ENCODE measurements at regions not wholly inside any gene's neighbourhood (a gene's known extent, or its start where the extent isn't known, plus 50 kb on each side); places are given as distances from the start of the nearest gene placed in this dataset.

DNA sequence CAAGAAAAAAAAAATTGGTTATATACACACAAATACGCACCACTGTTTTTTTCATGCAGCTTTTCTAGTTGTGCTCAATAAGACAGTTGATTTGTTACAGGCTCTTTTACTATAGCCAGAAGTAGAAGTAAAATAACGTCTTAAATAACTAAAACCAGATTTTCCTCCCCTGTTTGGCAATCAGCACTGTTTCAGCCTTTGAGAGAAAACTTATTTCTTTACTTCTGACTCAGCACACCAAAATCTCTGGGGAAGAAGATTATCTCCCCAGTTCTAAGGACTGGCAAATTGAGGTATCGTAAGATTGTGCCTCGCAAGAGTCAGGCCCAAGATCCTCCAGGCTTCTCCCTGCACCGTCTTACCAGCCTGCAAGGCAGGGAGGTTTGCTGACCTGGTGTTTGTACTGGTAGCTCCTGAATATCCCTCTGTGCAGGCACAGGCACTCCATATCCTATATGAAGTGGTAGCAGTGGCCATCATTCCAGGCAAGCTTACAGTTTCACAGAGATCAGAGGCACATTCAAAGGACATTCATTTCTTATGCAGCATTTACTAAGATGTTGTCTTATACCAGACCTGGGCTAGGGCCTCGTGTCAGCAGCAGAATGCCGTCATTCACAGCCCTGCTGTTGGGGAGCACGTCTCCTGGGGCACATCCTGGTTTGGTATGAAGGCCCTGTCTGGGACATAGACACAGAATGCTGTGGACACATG lies 268.2 kb downstream of the ZNF536 start:
- TF ChIP-seq CTCF (IDR thresholded peaks at IDR 0.05), result no peak
- Mint-ChIP-seq H3K27me3 (ENCODE audit: low read depth, poor library complexity) (peaks cover 13% of the 10 kb centered on the region), H3K4me1 (no peaks in the 10 kb centered on the region), H3K36me3 (ENCODE audit: low read depth) (no peaks in the 10 kb centered on the region), H3K27ac (no peak overlapping the region), H3K9me3 (peaks cover 19% of the 10 kb centered on the region), H3K4me3 (no peak overlapping the region)
- DNase-seq, result no peak

DNA sequence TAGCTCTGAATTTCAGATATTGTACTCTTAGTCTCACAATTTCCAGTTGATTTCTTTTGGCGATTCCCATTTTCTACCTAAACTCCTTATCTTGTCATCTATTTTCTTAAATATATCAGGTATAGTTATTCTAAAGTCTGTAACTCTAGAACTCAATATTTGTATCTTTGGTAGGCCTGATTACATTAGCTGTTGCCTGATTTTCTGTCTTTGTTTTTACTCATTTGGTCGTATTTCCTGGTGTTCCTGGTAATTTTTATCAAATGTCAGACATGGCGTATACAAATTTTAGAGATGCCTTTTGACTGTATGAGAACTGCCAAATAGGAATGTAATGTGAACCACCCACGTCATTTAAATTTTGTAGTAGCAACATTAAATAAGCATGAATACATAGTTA lies 266.7 kb downstream of the ZNF536 start:
- H3K36me3 Mint-ChIP-seq (ENCODE audit: low read depth), result no peaks in the 10 kb centered on the region
- peaks cover 19% of the 10 kb centered on the region for H3K9me3 Mint-ChIP-seq
- no peak for TF ChIP-seq CTCF (IDR thresholded peaks at IDR 0.05)
- H3K4me1 Mint-ChIP-seq, result no peaks in the 10 kb centered on the region
- H3K27ac Mint-ChIP-seq, result no peak overlapping the region
- DNase-seq, result no peak
- H3K4me3 Mint-ChIP-seq, result no peak overlapping the region
- H3K27me3 Mint-ChIP-seq (ENCODE audit: low read depth, poor library complexity), result peaks cover 10% of the 10 kb centered on the region

DNA sequence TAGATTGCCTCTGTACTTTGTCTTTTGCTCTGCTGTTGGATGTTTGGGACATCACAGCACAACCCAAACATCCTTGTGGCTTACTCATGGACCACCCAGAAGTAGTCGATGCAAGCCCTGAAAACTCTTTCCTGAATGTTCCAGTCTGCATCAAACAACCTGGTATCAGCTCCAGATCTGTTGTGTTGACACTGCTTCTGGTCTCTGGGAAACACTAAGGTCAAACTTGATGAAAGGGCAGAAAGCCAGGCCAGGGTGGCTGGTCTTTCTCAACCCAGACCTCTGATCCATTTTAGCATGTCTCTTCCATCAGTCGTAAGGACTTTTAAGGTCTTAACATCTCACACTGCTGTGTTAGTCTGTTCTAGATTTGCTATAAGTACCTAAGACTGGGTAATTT lies 265.7 kb downstream of the ZNF536 start:
- peaks cover 19% of the 10 kb centered on the region for H3K9me3 Mint-ChIP-seq
- no peaks in the 10 kb centered on the region for H3K4me1 Mint-ChIP-seq
- H3K36me3 Mint-ChIP-seq (ENCODE audit: low read depth), result no peaks in the 10 kb centered on the region
- no peak overlapping the region for H3K4me3 Mint-ChIP-seq
- DNase-seq, result no peak
- H3K27me3 Mint-ChIP-seq (ENCODE audit: low read depth, poor library complexity), result peaks cover 7% of the 10 kb centered on the region
- no peak overlapping the region for H3K27ac Mint-ChIP-seq
- no peak for TF ChIP-seq CTCF (IDR thresholded peaks at IDR 0.05)

- no peaks in the 10 kb centered on the region for H3K36me3 Mint-ChIP-seq (ENCODE audit: low read depth)
- no peak overlapping the region for H3K27ac Mint-ChIP-seq
- TF ChIP-seq CTCF (IDR thresholded peaks at IDR 0.05), result no peak
- no peaks in the 10 kb centered on the region for H3K4me1 Mint-ChIP-seq
- DNase-seq, result no peak
- H3K9me3 Mint-ChIP-seq, result peaks cover 19% of the 10 kb centered on the region
- H3K4me3 Mint-ChIP-seq, result no peak overlapping the region
- peaks cover 7% of the 10 kb centered on the region for H3K27me3 Mint-ChIP-seq (ENCODE audit: low read depth, poor library complexity)
Measured at GRCh38 chr19:30634996-30635975, 263.1 kb downstream of the ZNF536 start.

- Mint-ChIP-seq H3K4me3 (no peak overlapping the region), H3K27me3 (ENCODE audit: low read depth, poor library complexity) (peaks cover 7% of the 10 kb centered on the region), H3K4me1 (no peaks in the 10 kb centered on the region), H3K36me3 (ENCODE audit: low read depth) (no peaks in the 10 kb centered on the region), H3K27ac (no peak overlapping the region), H3K9me3 (peaks cover 12% of the 10 kb centered on the region)
- no peak for DNase-seq
- no peak for TF ChIP-seq CTCF (IDR thresholded peaks at IDR 0.05)
Measured at GRCh38 chr19:30634131-30634830, 262.1 kb downstream of the ZNF536 start.

Measured in nephron progenitor cell (in vitro differentiated cells).